SK-N-SH (cell line): ENCODE measurements at regions not wholly inside any gene's neighbourhood (a gene's known extent, or its start where the extent isn't known, plus 50 kb on each side); places are given as distances from the start of the nearest gene placed in this dataset.

Source experiments
- CTCF ChIA-PET: fragments of 300-600, 350-600 bp; formaldehyde crosslinking; extraction: SDS; loops from one replicate; lab custom pipeline; 2021; lab: Yijun Ruan, JAX
- POLR2A ChIA-PET: fragments of 350-600 bp; sonication (Branson Sonifier 250); formaldehyde crosslinking; extraction: SDS; loops from one replicate; lab custom pipeline; 2020; ENCODE audit warnings: antibody characterized with exemption, inconsistent platforms; lab: Yijun Ruan, JAX
- DNase-seq: peaks from one replicate; pipeline ENCODE4 v3.0.0; 2012
- H2AFZ ChIP-seq: fragments of 200-600 bp; sonication (generic); 2 replicates; pipeline ENCODE4 v1.8.1; 2016; ENCODE audit warnings: antibody characterized with exemption, mild to moderate bottlenecking, low read depth
- H3F3A ChIP-seq: fragments of 200-600 bp; sonication (generic); replicated peaks from 2 replicates; pipeline ENCODE3; 2016; ENCODE audit warnings: antibody characterized with exemption, mild to moderate bottlenecking; ENCODE audit not compliant: insufficient read depth
- H3K27ac ChIP-seq, 2 experiments: fragments of 200-500 bp in 1 of 2; fragments of 200-600 bp in 1 of 2; sonication (Bioruptor generic) in 1 of 2; sonication (generic), shearing (Covaris generic) in 1 of 2; 2 replicates each; pipeline versions ENCODE4 v1.5.1 to v1.6.1; 2014 to 2016; ENCODE audit warnings: low read depth in 2 of 2, inconsistent platforms in 1 of 2, low read length in 1 of 2, mild to moderate bottlenecking in 1 of 2, mixed read lengths in 1 of 2
- H3K27me3 ChIP-seq: fragments of 200-600 bp; sonication (generic), shearing (Covaris generic); 2 replicates; pipeline ENCODE4 v1.6.1; 2016; ENCODE audit warnings: mixed run types; ENCODE audit not compliant: insufficient read depth
- H3K36me3 ChIP-seq, 2 experiments: fragments of 200-500 bp in 1 of 2; fragments of 200-600 bp in 1 of 2; sonication (Bioruptor generic) in 1 of 2; sonication (generic) in 1 of 2; replicated peaks in 1 of 2; 2 replicates each; pipeline versions ENCODE3 to v1.5.1; 2014 to 2016; ENCODE audit warnings: low read length in 1 of 2, mild to moderate bottlenecking in 1 of 2; ENCODE audit not compliant: insufficient read depth in 2 of 2, control insufficient read depth in 1 of 2
- H3K4me1 ChIP-seq, 2 experiments: fragments of 200-500 bp in 1 of 2; fragments of 200-600 bp in 1 of 2; sonication (Bioruptor generic) in 1 of 2; sonication (generic), shearing (Covaris generic) in 1 of 2; 2 replicates each; pipeline versions ENCODE4 v1.5.1 to v1.6.1; 2014 to 2016; ENCODE audit warnings: low read depth in 1 of 2, low read length in 1 of 2, mixed run types in 1 of 2; ENCODE audit not compliant: insufficient read depth in 2 of 2, control insufficient read depth in 1 of 2
- H3K4me2 ChIP-seq: fragments of 200-600 bp; sonication (generic), shearing (Covaris generic); 2 replicates; pipeline ENCODE4 v1.6.1; 2017; ENCODE audit warnings: mixed run types
- H3K4me3 ChIP-seq, 2 experiments: fragments of 200-500 bp in 1 of 2; fragments of 200-600 bp in 1 of 2; sonication (Bioruptor generic) in 1 of 2; sonication (generic), shearing (Covaris generic) in 1 of 2; 2 replicates each; pipeline versions ENCODE4 v1.5.1 to v1.8.1; 2014 to 2016; ENCODE audit warnings: low read depth in 2 of 2, inconsistent platforms in 1 of 2, low read length in 1 of 2, mild to moderate bottlenecking in 1 of 2, mixed read lengths in 1 of 2, moderate library complexity in 1 of 2
- H3K79me2 ChIP-seq: fragments of 200-600 bp; sonication (generic); 2 replicates; pipeline ENCODE4 v1.8.1; 2017; ENCODE audit warnings: mild to moderate bottlenecking; ENCODE audit not compliant: insufficient read depth
- H3K9ac ChIP-seq: fragments of 200-600 bp; sonication (generic); 2 replicates; pipeline ENCODE4 v1.6.1; 2017; ENCODE audit warnings: mixed run types
- H3K9me2 ChIP-seq: fragments of 200-600 bp; sonication (generic); 2 replicates; pipeline ENCODE4 v1.6.1; 2017; ENCODE audit warnings: mixed run types
- H3K9me3 ChIP-seq: fragments of 200-600 bp; sonication (generic); 2 replicates; pipeline ENCODE4 v1.6.1; 2017; ENCODE audit warnings: mixed run types, mild to moderate bottlenecking, moderate library complexity
- H4K20me1 ChIP-seq: fragments of 200-600 bp; sonication (generic); 2 replicates; pipeline ENCODE4 v1.6.1; 2017; ENCODE audit warnings: mild to moderate bottlenecking, mixed run types; ENCODE audit not compliant: insufficient read depth
- ELF1 ChIP-seq: IDR thresholded peaks from 2 replicates; pipeline ENCODE4 v1.4.0; 2012
- EP300 ChIP-seq, 2 experiments: IDR thresholded peaks; 2 replicates each; pipeline versions ENCODE4 v1.4.0 to v1.6.1; 2012; ENCODE audit warnings: borderline replicate concordance in 1 of 2, low read depth in 1 of 2, low read length in 1 of 2
- EZH2phosphoT487 ChIP-seq: fragments of 200-600 bp; sonication (generic); IDR thresholded peaks from 2 replicates; pipeline ENCODE4 v1.6.1; 2017; ENCODE audit warnings: low read depth, mixed run types, mild to moderate bottlenecking, antibody characterized with exemption, moderate library complexity, borderline replicate concordance
- MAX ChIP-seq: IDR thresholded peaks from 2 replicates; pipeline ENCODE4 v1.4.0; 2012; ENCODE audit warnings: low read depth
- MEF2A ChIP-seq: IDR thresholded peaks from 2 replicates; pipeline ENCODE4 v1.4.0; 2012; ENCODE audit warnings: low read depth, borderline replicate concordance
- NFIC ChIP-seq: IDR thresholded peaks from 2 replicates; pipeline ENCODE4 v1.4.0; 2012; ENCODE audit warnings: borderline replicate concordance
- RFX5 ChIP-seq: IDR thresholded peaks from 2 replicates; pipeline ENCODE4 v1.6.1; 2012; ENCODE audit warnings: mild to moderate bottlenecking, improper control_type of control experiment, low read length
- SMC3 ChIP-seq: IDR thresholded peaks from 2 replicates; pipeline ENCODE4 v1.6.1; 2012; ENCODE audit warnings: low read depth, low read length, improper control_type of control experiment
- USF2 ChIP-seq: fragments of 150-350 bp; IDR thresholded peaks from 2 replicates; pipeline ENCODE4 v1.6.1; 2017; ENCODE audit warnings: antibody characterized with exemption, low read length, low read depth, borderline replicate concordance
- YY1 ChIP-seq: IDR thresholded peaks from 2 replicates; pipeline ENCODE4 v1.4.0; 2012; ENCODE audit warnings: low read depth, mild to moderate bottlenecking
- ZBTB33 ChIP-seq: IDR thresholded peaks from 2 replicates; pipeline ENCODE4 v1.4.0; 2012; ENCODE audit warnings: low read depth, borderline replicate concordance
- WGBS: methylation state at CpG from one replicate; pipeline ENCODE4 v1.1.6; 2017; ENCODE audit warnings: low lambda C conversion rate; 5-methylcytosine and 5-hydroxymethylcytosine counted together

GRCh38 chr2:151181524-151181923 is 80.1 kb downstream of the RBM43 start:
- DNase-seq: no peak
- Histone ChIP-seq H3K9me2 (no peaks in the 10 kb centered on the region), H4K20me1 (no peaks in the 10 kb centered on the region), H3K9ac (no peak overlapping the region), H3F3A (no peaks in the 10 kb centered on the region), H3K4me1 (peaks cover 0 to 3% of the 10 kb centered on the region in 2 experiments; a peak in 1 of 4 replicates), H3K79me2 (no peaks in the 10 kb centered on the region), H3K4me3 (no peak overlapping the region), H3K36me3 (no peaks in the 10 kb centered on the region), H3K27me3 (peaks cover 7% of the 10 kb centered on the region), H3K9me3 (no peaks in the 10 kb centered on the region), H2AFZ (no peak overlapping the region), H3K27ac (no peak overlapping the region), H3K4me2 (no peak overlapping the region)
- TF ChIP-seq RFX5: no peak
- TF ChIP-seq ZBTB33: no peak
- TF ChIP-seq MAX: no peak
- 71% methylated on average over 6 of the region's 6 CpGs for WGBS
- ChIA-PET CTCF (interaction anchor here (0.6 kb wide), 1 partner anchor 1585 kb away, joined by 3 read pairs; no protein-coding TSS in a partner anchor), POLR2A (no interaction called here)

- H3K9me2 ChIP-seq: no peaks in the 10 kb centered on the region
- DNase-seq: no peak
- no peaks in the 10 kb centered on the region for H4K20me1 ChIP-seq
- H3K9me3 ChIP-seq: no peaks in the 10 kb centered on the region
- TF ChIP-seq NFIC (no peak), EZH2phosphoT487 (no peak), USF2 (no peak), ELF1 (no peak), SMC3 (no peak), YY1 (no peak), RFX5 (no peak), EP300 (IDR thresholded peaks at IDR 0.05; ENCODE audit: borderline replicate concordance in 1 of 2, low read depth in 1 of 2, low read length in 1 of 2) (no peak), MEF2A (no peak)
- H3K4me1 ChIP-seq: peaks cover 0 to 3% of the 10 kb centered on the region in 2 experiments; a peak in 1 of 4 replicates
- H3K9ac ChIP-seq: no peak overlapping the region
- H3K27me3 ChIP-seq: peaks cover 9% of the 10 kb centered on the region
- H3F3A ChIP-seq: no peaks in the 10 kb centered on the region
- 43% methylated on average over 3 of the region's 3 CpGs for WGBS
- H2AFZ ChIP-seq: no peak overlapping the region
- no peak overlapping the region for H3K4me2 ChIP-seq
- H3K4me3 ChIP-seq: no peak overlapping the region
- POLR2A ChIA-PET: no interaction called here
- CTCF ChIA-PET: no interaction called here
- H3K36me3 ChIP-seq: no peaks in the 10 kb centered on the region
- no peak overlapping the region for H3K27ac ChIP-seq
- H3K79me2 ChIP-seq: no peaks in the 10 kb centered on the region
Observed at GRCh38 chr2:151180123-151180522, 81.5 kb downstream of the RBM43 start.
